ENCODE measurements at regions not wholly inside any gene's neighbourhood (a gene's known extent, or its start where the extent isn't known, plus 50 kb on each side); places are given as distances from the start of the nearest gene placed in this dataset.

GRCh38 chr12:56838621-56839488, 75.7 kb downstream of the HSD17B6 start:
- Histone ChIP-seq H3K27ac (ENCODE audit: low read length) (no peak overlapping the region), H3K27me3 (ENCODE audit: control insufficient read depth, insufficient read depth, low read length) (no peaks in the 10 kb centered on the region), H3K9me3 (ENCODE audit: control insufficient read depth, insufficient read depth, low read length) (no peaks in the 10 kb centered on the region), H3K4me3 (ENCODE audit: low read length) (no peak overlapping the region), H3K4me1 (ENCODE audit: control insufficient read depth, insufficient read depth, low read length) (no peaks in the 10 kb centered on the region), H3K36me3 (ENCODE audit: control insufficient read depth, insufficient read depth, low read length) (no peaks in the 10 kb centered on the region)
- WGBS (ENCODE audit: insufficient coverage, insufficient read length) = no CpG with 5 or more reads among the region's 7 CpGs
- no peak for DNase-seq (ENCODE audit: low read depth, low spot score)

All from iPS DF 6.9 (cell line).